ENCODE measurements at regions not wholly inside any gene's neighbourhood (a gene's known extent, or its start where the extent isn't known, plus 50 kb on each side); places are given as distances from the start of the nearest gene placed in this dataset.

DNA sequence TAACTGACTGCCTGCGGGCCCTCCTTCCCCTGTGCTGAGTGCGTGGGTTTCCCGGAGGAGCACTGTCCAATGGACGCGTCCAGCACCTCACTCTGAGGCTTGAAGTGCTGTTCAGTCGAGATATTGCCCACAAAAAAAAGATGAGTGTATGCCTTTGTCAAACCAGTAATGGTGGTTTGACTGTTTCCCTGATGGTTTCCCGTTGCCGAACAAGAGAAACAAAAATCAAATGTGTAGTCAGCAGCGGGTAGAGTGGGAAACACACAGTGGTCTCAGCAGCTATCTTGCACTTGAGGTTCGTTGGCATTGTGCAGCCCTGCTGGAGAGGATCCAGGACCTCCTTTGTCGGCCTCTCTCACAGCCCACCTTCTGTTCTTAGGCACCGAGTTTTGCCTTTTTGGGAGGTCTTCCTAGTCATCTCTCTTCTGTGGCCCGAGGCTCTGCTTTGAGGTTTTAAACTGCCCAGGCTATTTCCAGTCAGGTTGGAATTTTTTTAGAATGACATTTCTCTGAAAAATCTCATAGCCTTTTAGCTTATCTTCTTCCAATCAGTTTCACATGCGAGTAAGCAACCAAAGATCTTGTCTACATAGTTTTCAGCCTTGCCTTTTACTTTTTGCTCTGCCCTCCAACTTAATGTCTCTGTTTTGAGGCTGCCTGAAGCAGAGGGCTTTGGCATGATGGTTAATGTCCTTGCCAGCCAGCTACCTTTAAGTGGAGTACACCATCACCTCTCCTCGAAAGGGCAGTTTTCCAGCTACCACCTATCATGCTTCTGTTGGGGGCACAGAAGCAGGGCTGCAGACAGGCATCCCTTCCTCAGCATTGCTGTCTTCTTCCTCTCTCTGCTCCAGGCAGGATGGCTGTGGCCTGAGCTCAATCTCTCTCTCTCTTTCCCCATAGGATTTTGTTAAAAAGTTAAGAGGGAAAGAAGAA is 132.3 kb downstream of the URB2 start:
- TF ChIP-seq, protein P1, sequence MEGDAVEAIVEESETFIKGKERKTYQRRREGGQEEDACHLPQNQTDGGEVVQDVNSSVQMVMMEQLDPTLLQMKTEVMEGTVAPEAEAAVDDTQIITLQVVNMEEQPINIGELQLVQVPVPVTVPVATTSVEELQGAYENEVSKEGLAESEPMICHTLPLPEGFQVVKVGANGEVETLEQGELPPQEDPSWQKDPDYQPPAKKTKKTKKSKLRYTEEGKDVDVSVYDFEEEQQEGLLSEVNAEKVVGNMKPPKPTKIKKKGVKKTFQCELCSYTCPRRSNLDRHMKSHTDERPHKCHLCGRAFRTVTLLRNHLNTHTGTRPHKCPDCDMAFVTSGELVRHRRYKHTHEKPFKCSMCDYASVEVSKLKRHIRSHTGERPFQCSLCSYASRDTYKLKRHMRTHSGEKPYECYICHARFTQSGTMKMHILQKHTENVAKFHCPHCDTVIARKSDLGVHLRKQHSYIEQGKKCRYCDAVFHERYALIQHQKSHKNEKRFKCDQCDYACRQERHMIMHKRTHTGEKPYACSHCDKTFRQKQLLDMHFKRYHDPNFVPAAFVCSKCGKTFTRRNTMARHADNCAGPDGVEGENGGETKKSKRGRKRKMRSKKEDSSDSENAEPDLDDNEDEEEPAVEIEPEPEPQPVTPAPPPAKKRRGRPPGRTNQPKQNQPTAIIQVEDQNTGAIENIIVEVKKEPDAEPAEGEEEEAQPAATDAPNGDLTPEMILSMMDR (tag by site-specific recombination; IDR thresholded peaks at IDR 0.05) = no peak
- TF ChIP-seq, protein P2, sequence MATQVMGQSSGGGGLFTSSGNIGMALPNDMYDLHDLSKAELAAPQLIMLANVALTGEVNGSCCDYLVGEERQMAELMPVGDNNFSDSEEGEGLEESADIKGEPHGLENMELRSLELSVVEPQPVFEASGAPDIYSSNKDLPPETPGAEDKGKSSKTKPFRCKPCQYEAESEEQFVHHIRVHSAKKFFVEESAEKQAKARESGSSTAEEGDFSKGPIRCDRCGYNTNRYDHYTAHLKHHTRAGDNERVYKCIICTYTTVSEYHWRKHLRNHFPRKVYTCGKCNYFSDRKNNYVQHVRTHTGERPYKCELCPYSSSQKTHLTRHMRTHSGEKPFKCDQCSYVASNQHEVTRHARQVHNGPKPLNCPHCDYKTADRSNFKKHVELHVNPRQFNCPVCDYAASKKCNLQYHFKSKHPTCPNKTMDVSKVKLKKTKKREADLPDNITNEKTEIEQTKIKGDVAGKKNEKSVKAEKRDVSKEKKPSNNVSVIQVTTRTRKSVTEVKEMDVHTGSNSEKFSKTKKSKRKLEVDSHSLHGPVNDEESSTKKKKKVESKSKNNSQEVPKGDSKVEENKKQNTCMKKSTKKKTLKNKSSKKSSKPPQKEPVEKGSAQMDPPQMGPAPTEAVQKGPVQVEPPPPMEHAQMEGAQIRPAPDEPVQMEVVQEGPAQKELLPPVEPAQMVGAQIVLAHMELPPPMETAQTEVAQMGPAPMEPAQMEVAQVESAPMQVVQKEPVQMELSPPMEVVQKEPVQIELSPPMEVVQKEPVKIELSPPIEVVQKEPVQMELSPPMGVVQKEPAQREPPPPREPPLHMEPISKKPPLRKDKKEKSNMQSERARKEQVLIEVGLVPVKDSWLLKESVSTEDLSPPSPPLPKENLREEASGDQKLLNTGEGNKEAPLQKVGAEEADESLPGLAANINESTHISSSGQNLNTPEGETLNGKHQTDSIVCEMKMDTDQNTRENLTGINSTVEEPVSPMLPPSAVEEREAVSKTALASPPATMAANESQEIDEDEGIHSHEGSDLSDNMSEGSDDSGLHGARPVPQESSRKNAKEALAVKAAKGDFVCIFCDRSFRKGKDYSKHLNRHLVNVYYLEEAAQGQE (tag by site-specific recombination; IDR thresholded peaks at IDR 0.05) = no peak
- TF ChIP-seq, protein P3, sequence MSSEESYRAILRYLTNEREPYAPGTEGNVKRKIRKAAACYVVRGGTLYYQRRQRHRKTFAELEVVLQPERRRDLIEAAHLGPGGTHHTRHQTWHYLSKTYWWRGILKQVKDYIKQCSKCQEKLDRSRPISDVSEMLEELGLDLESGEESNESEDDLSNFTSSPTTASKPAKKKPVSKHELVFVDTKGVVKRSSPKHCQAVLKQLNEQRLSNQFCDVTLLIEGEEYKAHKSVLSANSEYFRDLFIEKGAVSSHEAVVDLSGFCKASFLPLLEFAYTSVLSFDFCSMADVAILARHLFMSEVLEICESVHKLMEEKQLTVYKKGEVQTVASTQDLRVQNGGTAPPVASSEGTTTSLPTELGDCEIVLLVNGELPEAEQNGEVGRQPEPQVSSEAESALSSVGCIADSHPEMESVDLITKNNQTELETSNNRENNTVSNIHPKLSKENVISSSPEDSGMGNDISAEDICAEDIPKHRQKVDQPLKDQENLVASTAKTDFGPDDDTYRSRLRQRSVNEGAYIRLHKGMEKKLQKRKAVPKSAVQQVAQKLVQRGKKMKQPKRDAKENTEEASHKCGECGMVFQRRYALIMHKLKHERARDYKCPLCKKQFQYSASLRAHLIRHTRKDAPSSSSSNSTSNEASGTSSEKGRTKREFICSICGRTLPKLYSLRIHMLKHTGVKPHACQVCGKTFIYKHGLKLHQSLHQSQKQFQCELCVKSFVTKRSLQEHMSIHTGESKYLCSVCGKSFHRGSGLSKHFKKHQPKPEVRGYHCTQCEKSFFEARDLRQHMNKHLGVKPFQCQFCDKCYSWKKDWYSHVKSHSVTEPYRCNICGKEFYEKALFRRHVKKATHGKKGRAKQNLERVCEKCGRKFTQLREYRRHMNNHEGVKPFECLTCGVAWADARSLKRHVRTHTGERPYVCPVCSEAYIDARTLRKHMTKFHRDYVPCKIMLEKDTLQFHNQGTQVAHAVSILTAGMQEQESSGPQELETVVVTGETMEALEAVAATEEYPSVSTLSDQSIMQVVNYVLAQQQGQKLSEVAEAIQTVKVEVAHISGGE (tag by site-specific recombination; conservative IDR thresholded peaks at IDR 0.05; ENCODE audit: low read depth) = no peak
- TF ChIP-seq ZNF221 (tag by site-specific recombination; IDR thresholded peaks at IDR 0.05; ENCODE audit: borderline replicate concordance) = no peak
- TF ChIP-seq, protein P4, sequence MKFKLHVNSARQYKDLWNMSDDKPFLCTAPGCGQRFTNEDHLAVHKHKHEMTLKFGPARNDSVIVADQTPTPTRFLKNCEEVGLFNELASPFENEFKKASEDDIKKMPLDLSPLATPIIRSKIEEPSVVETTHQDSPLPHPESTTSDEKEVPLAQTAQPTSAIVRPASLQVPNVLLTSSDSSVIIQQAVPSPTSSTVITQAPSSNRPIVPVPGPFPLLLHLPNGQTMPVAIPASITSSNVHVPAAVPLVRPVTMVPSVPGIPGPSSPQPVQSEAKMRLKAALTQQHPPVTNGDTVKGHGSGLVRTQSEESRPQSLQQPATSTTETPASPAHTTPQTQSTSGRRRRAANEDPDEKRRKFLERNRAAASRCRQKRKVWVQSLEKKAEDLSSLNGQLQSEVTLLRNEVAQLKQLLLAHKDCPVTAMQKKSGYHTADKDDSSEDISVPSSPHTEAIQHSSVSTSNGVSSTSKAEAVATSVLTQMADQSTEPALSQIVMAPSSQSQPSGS (tag by site-specific recombination; IDR thresholded peaks at IDR 0.05; ENCODE audit: low read depth) = no peak
- TF ChIP-seq, protein P5, sequence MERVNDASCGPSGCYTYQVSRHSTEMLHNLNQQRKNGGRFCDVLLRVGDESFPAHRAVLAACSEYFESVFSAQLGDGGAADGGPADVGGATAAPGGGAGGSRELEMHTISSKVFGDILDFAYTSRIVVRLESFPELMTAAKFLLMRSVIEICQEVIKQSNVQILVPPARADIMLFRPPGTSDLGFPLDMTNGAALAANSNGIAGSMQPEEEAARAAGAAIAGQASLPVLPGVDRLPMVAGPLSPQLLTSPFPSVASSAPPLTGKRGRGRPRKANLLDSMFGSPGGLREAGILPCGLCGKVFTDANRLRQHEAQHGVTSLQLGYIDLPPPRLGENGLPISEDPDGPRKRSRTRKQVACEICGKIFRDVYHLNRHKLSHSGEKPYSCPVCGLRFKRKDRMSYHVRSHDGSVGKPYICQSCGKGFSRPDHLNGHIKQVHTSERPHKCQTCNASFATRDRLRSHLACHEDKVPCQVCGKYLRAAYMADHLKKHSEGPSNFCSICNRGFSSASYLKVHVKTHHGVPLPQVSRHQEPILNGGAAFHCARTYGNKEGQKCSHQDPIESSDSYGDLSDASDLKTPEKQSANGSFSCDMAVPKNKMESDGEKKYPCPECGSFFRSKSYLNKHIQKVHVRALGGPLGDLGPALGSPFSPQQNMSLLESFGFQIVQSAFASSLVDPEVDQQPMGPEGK (tag by site-specific recombination; IDR thresholded peaks at IDR 0.05) = no peak

Measured in HEK293 (cell line).